Omental fat pad (tissue), 3 donors: ENCODE measurements at regions not wholly inside any gene's neighbourhood (a gene's known extent, or its start where the extent isn't known, plus 50 kb on each side); places are given as distances from the start of the nearest gene placed in this dataset.
"Not testable (repeated sequence)": the region's sequence is repeated elsewhere in the genome, so short reads cannot be mapped to it uniquely, and the experiment has no call there.

Source experiments
- ATAC-seq: fragments of 150-250 bp; one replicate; pipeline ENCODE4 v1.9.1; 2016; ENCODE audit warnings: mild to moderate bottlenecking, moderate library complexity; ENCODE audit not compliant: low FRiP score
- DNase-seq: peaks from one replicate; pipeline ENCODE4 v3.0.0-alpha.2; 2019; ENCODE audit warnings: low spot score
- TF ChIP-seq, protein P1 (sequence below), 3 donors: fragments of 450-650 bp; IDR thresholded peaks; one replicate each; pipeline ENCODE4 v1.5.1; 2016 to 2017; ENCODE audit warnings: antibody characterized with exemption in 3 of 3, mild to moderate bottlenecking in 3 of 3, moderate library complexity in 2 of 3

DNA sequence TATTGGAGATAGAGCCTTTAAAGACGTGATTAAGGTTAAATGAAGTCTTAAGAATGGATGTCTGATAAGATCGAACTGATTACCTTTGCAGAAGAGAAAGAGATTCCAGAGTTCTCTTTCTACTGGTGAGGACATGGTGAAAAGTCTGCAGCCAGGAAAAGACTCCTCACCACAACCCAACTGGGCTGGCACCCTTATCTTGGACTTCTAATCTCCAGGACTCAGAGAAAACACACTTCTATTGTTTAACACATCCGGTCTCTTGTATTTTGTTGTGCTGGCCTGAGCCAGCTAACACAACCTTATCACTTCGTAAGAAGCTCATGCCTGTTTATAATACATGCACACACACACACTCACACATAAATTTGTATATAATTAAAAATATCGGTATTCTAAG is 489.1 kb downstream of the PRDM9 start:
- DNase-seq: no peak
- TF ChIP-seq, protein P1, sequence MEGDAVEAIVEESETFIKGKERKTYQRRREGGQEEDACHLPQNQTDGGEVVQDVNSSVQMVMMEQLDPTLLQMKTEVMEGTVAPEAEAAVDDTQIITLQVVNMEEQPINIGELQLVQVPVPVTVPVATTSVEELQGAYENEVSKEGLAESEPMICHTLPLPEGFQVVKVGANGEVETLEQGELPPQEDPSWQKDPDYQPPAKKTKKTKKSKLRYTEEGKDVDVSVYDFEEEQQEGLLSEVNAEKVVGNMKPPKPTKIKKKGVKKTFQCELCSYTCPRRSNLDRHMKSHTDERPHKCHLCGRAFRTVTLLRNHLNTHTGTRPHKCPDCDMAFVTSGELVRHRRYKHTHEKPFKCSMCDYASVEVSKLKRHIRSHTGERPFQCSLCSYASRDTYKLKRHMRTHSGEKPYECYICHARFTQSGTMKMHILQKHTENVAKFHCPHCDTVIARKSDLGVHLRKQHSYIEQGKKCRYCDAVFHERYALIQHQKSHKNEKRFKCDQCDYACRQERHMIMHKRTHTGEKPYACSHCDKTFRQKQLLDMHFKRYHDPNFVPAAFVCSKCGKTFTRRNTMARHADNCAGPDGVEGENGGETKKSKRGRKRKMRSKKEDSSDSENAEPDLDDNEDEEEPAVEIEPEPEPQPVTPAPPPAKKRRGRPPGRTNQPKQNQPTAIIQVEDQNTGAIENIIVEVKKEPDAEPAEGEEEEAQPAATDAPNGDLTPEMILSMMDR (IDR thresholded peaks at IDR 0.05): no peak

DNA sequence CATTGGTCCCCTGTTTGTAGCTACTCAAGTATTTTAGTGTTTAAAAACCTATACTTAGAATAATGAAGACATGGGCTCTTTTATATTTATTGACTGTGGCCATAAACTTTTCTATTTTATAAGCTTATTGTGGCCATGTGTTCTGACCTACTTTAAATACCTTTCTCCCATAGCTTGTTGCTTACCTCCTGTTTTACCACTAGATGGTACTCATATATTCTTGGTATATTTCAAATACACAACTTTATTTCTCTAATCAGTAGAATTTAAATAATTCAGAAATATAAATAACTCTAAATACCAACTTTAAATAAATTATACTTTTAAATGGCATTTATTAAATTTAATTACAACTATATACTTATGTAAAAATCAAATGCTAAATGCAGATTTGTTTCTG is 498.0 kb downstream of the PRDM9 start:
- TF ChIP-seq, protein P1 (IDR thresholded peaks at IDR 0.05): no peak
- no peak for DNase-seq
- ATAC-seq: no peak

More for the DNA sequence above, 489.1 kb downstream of the PRDM9 start:
- no peak for ATAC-seq

DNA sequence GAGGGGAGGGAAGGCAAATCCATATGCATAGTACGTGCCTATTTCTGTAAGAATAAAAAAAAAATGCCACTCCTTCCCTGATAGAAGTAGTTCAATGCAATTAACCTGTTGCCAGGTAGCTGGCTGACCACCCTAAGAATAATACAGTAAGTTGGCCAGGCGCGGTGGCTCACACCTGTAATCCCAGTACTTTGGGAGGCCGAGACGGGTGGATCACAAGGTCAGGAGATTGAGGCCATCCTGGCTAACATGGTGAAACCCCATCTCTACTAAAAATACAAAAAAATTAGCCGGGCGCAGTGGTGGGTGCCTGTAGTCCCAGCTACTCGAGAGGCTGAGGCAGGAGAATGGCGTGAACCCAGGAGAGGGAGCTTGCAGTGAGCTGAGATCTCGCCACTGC is 510.3 kb downstream of the PRDM9 start:
- ATAC-seq, DNase-seq: not testable (repeated sequence)

DNA sequence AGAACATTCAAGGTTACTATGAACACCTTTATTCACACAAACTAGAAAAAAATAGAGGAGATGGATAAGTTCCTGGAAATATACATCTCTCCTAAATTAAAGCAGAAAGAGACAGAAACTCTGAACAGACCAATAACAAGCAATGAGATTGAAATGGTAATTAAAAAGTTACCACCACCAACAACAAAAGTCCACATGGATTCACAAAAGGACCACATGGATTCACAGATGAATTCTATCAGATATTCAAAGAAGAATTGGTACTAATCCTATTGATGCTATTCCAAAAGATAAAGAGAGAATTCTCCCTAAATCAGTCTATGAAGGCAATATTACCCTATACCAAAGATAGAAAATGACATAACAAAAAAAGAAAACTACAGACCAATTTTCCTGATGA is 518.9 kb downstream of the PRDM9 start:
- ATAC-seq (no peak), DNase-seq (no peak)
- TF ChIP-seq, protein P1 (IDR thresholded peaks at IDR 0.05): no peak

DNA sequence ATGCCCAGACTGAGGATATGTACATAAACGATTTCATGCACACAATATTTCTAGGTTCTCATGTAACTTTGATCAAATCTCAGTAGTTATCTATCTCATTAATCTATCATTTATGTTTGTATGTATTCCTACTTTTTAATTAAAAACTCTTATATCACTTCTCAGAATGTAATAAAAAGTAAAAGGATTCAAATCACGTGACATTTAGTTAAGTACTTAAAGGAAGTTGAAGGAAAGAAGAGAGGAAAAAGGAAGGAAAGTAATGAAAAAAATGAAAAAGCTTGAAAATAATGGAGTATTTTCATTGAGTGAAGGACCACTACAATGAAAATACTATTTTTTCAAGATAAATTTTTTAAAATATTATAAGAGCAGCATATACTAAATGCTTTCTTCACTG is 535.3 kb downstream of the PRDM9 start:
- TF ChIP-seq, protein P1 (IDR thresholded peaks at IDR 0.05): no peak
- DNase-seq (no peak), ATAC-seq (no peak)

DNA sequence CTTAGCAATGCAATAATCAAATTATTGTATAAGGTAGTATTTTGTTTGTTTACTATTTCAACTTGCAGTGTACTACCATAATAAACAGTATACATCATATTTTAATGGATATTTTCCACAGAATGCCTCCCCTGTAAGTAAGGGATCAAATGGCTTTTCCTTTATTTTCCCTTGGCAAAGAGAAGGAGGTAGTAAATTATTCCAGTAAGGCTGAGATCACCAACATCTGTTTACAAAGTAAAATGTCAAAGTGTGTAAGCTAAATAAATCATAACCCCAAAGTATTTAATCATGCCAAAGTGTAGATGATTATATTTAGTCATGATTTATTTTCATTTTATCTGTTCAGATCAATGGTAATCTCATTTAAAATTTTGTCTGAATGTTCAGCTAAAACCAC is 537.6 kb downstream of the PRDM9 start:
- TF ChIP-seq, protein P1 (IDR thresholded peaks at IDR 0.05): no peak
- no peak for ATAC-seq

DNA sequence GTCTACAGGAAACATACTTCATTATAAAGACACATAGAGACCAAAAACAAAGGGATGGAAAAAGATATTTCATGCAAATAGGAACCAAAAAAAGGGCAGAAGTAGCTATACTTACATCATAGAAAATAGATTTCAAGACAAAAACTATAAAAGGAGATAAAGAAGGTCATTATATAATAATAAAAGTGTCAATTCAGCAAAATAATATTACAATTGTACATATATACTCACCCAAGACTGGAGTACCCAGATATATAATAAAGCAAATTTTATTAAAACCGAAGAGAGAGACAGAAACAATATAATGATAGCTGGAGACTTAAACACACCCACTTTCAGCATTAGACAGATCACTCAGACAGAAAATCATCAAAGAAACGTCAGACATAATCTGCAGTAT is 546.3 kb downstream of the PRDM9 start:
- TF ChIP-seq, protein P1 (IDR thresholded peaks at IDR 0.05): no peak
- DNase-seq: no peak
- ATAC-seq: no peak

More for the DNA sequence above, 537.6 kb downstream of the PRDM9 start:
- no peak for DNase-seq

DNA sequence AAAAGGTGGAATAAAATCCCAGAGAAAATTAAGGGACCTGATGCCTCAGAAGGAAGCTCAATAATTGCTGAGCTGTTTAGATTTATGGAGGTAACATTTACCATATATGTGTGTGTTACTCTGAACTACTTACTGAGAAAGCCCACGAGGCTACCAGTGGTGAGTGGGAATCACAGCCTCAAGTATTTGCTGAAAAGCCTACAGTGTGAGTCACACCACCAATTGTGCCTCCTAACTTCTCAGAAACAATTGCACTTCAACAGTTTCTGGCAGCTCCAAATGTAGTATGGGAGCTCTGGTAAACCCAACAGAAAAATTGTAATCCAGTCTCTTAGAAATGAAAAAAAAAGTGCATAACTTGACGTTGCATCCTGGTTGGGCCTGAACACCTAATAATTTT is 551.6 kb downstream of the PRDM9 start:
- TF ChIP-seq, protein P1 (IDR thresholded peaks at IDR 0.05): no peak
- ATAC-seq (no peak), DNase-seq (no peak)
